GM12878 (cell line): ENCODE measurements at regions not wholly inside any gene's neighbourhood (a gene's known extent, or its start where the extent isn't known, plus 50 kb on each side); places are given as distances from the start of the nearest gene placed in this dataset.

Source experiments
- ATAC-seq: fragments of 200-7000 bp; cut with Tn5 transposase; 3 replicates; pipeline ENCODE4 v1.9.1; 2020; ENCODE audit warnings: mild to moderate bottlenecking, moderate library complexity
- BruUV-seq: library from RNA; stranded (reverse); fragments of 400-500 nt; replicated peaks from 2 replicates; lab custom pipeline; 2021; lab: Mats Ljungman, UMichigan
- CTCF ChIA-PET: fragments of 300-600 bp; sonication (Branson Sonifier 250); formaldehyde crosslinking; extraction: SDS; loops from one replicate; lab custom pipeline; 2021; ENCODE audit warnings: inconsistent platforms; lab: Yijun Ruan, JAX
- POLR2A ChIA-PET: fragments of 350-600 bp; formaldehyde crosslinking; extraction: SDS; loops from one replicate; lab custom pipeline; 2021; ENCODE audit warnings: inconsistent platforms; lab: Charles Lee
- RAD21 ChIA-PET: fragments of 300-600 bp; sonication (Branson Sonifier 250); formaldehyde crosslinking; loops from one replicate; lab custom pipeline; 2023; ENCODE audit warnings: antibody characterized with exemption; ENCODE audit not compliant: unreplicated experiment; lab: Charles Lee
- SMC1A ChIA-PET: fragments of 300-600 bp; sonication (Branson Sonifier 250); formaldehyde crosslinking; loops from one replicate; lab custom pipeline; 2023; ENCODE audit not compliant: unreplicated experiment, uncharacterized antibody; lab: Charles Lee
- DNase-seq: peaks from one replicate; pipeline ENCODE4 v3.0.0-alpha.2; 2011; ENCODE audit warnings: low read depth, low spot score
- FAIRE-seq: peaks from 3 replicates; lab custom pipeline; 2011; peaks lifted over from hg19 to GRCh38; lab: Jason Lieb, UNC
- H2AFZ ChIP-seq: 2 replicates; pipeline ENCODE4 v1.6.0; 2011; ENCODE audit warnings: low read depth, low read length, control low read depth; ENCODE audit not compliant: control insufficient read depth
- H3K27ac ChIP-seq: 2 replicates; pipeline ENCODE4 v1.5.1; 2011; ENCODE audit warnings: control low read depth; ENCODE audit not compliant: control insufficient read depth, insufficient read depth
- H3K27me3 ChIP-seq, 2 experiments: replicated peaks in 1 of 2; 2 replicates each; pipeline versions ENCODE4 v1.6.0 to v1.6.1; 2011; ENCODE audit warnings: low read length in 1 of 2; ENCODE audit not compliant: control insufficient read depth in 2 of 2, insufficient read depth in 2 of 2
- H3K36me3 ChIP-seq, 2 experiments: 2 replicates each; pipeline ENCODE4 v1.5.1; 2011; ENCODE audit warnings: low read length in 1 of 2; ENCODE audit not compliant: control insufficient read depth in 2 of 2, insufficient read depth in 2 of 2
- H3K4me1 ChIP-seq: 2 replicates; pipeline ENCODE4 v1.6.1; 2011; ENCODE audit warnings: mild to moderate bottlenecking, low read length, moderate library complexity, mixed read lengths; ENCODE audit not compliant: control insufficient read depth, insufficient read depth
- H3K4me2 ChIP-seq: 2 replicates; pipeline ENCODE4 v1.6.0; 2011; ENCODE audit warnings: control low read depth; ENCODE audit not compliant: control insufficient read depth, insufficient read depth
- H3K4me3 ChIP-seq: fragments of 200-600 bp; sonication (generic); 2 replicates; pipeline ENCODE4 v1.5.1; 2016
- H3K79me2 ChIP-seq: 2 replicates; pipeline ENCODE4 v1.6.0; 2011; ENCODE audit warnings: low read length; ENCODE audit not compliant: control insufficient read depth, insufficient read depth
- H3K9ac ChIP-seq: 2 replicates; pipeline ENCODE4 v1.8.0; 2011; ENCODE audit warnings: low read length, control low read depth, mixed read lengths; ENCODE audit not compliant: control insufficient read depth, insufficient read depth
- H3K9me3 ChIP-seq: replicated peaks from 3 replicates; pipeline ENCODE4 v1.5.1; 2011; ENCODE audit warnings: mild to moderate bottlenecking, low read length; ENCODE audit not compliant: control insufficient read depth, insufficient read depth
- H4K20me1 ChIP-seq: 2 replicates; pipeline ENCODE4 v1.6.0; 2011; ENCODE audit not compliant: control insufficient read depth, insufficient read depth
- BHLHE40 ChIP-seq, 2 experiments: fragments of 450-650 bp in 1 of 2; IDR thresholded peaks; 2 replicates each; pipeline ENCODE4 v1.6.1; 2011 to 2017; ENCODE audit warnings: low read depth in 2 of 2, borderline replicate concordance in 1 of 2, improper control_type of control experiment in 1 of 2, low read length in 1 of 2, mild to moderate bottlenecking in 1 of 2
- EGR1 ChIP-seq, 2 experiments: IDR thresholded peaks; 1 replicate in 1 of 2; 2 replicates in 1 of 2; pipeline ENCODE4 v1.6.1; 2011 to 2012; ENCODE audit warnings: low read depth in 2 of 2, low read length in 2 of 2, borderline replicate concordance in 1 of 2, mild to moderate bottlenecking in 1 of 2, moderate library complexity in 1 of 2
- GABPA ChIP-seq: IDR thresholded peaks from 2 replicates; pipeline ENCODE4 v1.6.1; 2014; ENCODE audit warnings: antibody characterized with exemption, low read depth, mild to moderate bottlenecking, inconsistent platforms
- JUNB ChIP-seq: IDR thresholded peaks from 2 replicates; pipeline ENCODE4 v1.6.1; 2016; ENCODE audit warnings: antibody characterized with exemption, mild to moderate bottlenecking
- MYB ChIP-seq: fragments of 150-350 bp; IDR thresholded peaks from 2 replicates; pipeline ENCODE4 v1.6.1; 2014; ENCODE audit warnings: mild to moderate bottlenecking, low read depth, low read length, borderline replicate concordance
- PAX5 ChIP-seq: IDR thresholded peaks from 2 replicates; pipeline ENCODE4 v1.6.1; 2011; ENCODE audit warnings: low read depth, low read length, borderline replicate concordance
- RB1 ChIP-seq: fragments of 450-650 bp; formaldehyde crosslinking; IDR thresholded peaks from 2 replicates; pipeline ENCODE4 v1.6.1; 2017; ENCODE audit warnings: mild to moderate bottlenecking, borderline replicate concordance
- RFX5 ChIP-seq: IDR thresholded peaks from 2 replicates; pipeline ENCODE4 v1.6.1; 2011; ENCODE audit warnings: low read depth, low read length, improper control_type of control experiment
- TCF7 ChIP-seq: IDR thresholded peaks from 2 replicates; pipeline ENCODE4 v1.6.1; 2014; ENCODE audit warnings: antibody characterized with exemption, borderline replicate concordance
- USF2 ChIP-seq: IDR thresholded peaks from 2 replicates; pipeline ENCODE4 v1.6.1; 2011; ENCODE audit warnings: low read depth, low read length, improper control_type of control experiment, borderline replicate concordance
- ZNF622 ChIP-seq: fragments of 450-650 bp; IDR thresholded peaks from 2 replicates; pipeline ENCODE4 v1.6.1; 2017; ENCODE audit warnings: mild to moderate bottlenecking, inconsistent platforms
- ZZZ3 ChIP-seq: IDR thresholded peaks from 2 replicates; pipeline ENCODE4 v1.6.1; 2011; ENCODE audit warnings: low read depth; ENCODE audit not compliant: control insufficient read depth, insufficient read length
- WGBS: methylation state at CpG from one replicate; pipeline ENCODE4 v1.1.6; 2016; ENCODE audit warnings: low lambda C conversion rate; ENCODE audit not compliant: insufficient replicate concordance, insufficient coverage; ENCODE audit errors: missing lambda C conversion rate; 5-methylcytosine and 5-hydroxymethylcytosine counted together
- in situ Hi-C: fragments of 300-500 bp; cut with MboI; formaldehyde crosslinking; loops from 9 replicates; pipeline ENCODE4 v1.14.3; 2018; ENCODE audit warnings: mixed read lengths
- intact Hi-C: fragments of 100-400 bp; cut with micrococcal nuclease; formaldehyde crosslinking; loops from one replicate; pipeline ENCODE4 v1.14.2; 2022; ENCODE audit not compliant: unreplicated experiment
- TF ChIP-seq, protein P1 (sequence below): fragments of 450-650 bp; IDR thresholded peaks from 2 replicates; pipeline ENCODE4 v1.6.1; 2017; ENCODE audit warnings: low read depth, mild to moderate bottlenecking, moderate library complexity
- TF ChIP-seq, protein P2 (sequence below): fragments of 150-350 bp; IDR thresholded peaks from 2 replicates; pipeline ENCODE4 v1.6.1; 2014; ENCODE audit warnings: mild to moderate bottlenecking, low read depth, low read length
- TF ChIP-seq, protein P3 (sequence below): IDR thresholded peaks from 2 replicates; pipeline ENCODE4 v1.6.1; 2012; ENCODE audit warnings: low read depth, low read length, improper control_type of control experiment

GRCh38 chr2:138414014-138414413, 87.6 kb upstream of the SPOPL start:
- H3K27me3 ChIP-seq: no peaks in the 10 kb centered on the region
- H2AFZ ChIP-seq: no peak overlapping the region
- no peaks in the 10 kb centered on the region for H3K4me1 ChIP-seq
- H3K9ac ChIP-seq: no peak overlapping the region
- BruUV-seq: no TSS peak
- H3K27ac ChIP-seq: no peak overlapping the region
- TF ChIP-seq USF2 (no peak), ZZZ3 (no peak), BHLHE40 (IDR thresholded peaks at IDR 0.05; ENCODE audit: borderline replicate concordance in 1 of 2, low read depth in 2 of 2, low read length in 1 of 2) (no peak), PAX5 (no peak), ZNF622 (no peak), RB1 (no peak), EGR1 (IDR thresholded peaks at IDR 0.05; ENCODE audit: borderline replicate concordance in 1 of 2, low read depth in 2 of 2, low read length in 2 of 2) (no peak), TCF7 (no peak), MYB (no peak), GABPA (no peak), RFX5 (no peak), JUNB (no peak)
- TF ChIP-seq, protein P1, sequence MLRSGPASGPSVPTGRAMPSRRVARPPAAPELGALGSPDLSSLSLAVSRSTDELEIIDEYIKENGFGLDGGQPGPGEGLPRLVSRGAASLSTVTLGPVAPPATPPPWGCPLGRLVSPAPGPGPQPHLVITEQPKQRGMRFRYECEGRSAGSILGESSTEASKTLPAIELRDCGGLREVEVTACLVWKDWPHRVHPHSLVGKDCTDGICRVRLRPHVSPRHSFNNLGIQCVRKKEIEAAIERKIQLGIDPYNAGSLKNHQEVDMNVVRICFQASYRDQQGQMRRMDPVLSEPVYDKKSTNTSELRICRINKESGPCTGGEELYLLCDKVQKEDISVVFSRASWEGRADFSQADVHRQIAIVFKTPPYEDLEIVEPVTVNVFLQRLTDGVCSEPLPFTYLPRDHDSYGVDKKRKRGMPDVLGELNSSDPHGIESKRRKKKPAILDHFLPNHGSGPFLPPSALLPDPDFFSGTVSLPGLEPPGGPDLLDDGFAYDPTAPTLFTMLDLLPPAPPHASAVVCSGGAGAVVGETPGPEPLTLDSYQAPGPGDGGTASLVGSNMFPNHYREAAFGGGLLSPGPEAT: no peak
- TF ChIP-seq, protein P2, sequence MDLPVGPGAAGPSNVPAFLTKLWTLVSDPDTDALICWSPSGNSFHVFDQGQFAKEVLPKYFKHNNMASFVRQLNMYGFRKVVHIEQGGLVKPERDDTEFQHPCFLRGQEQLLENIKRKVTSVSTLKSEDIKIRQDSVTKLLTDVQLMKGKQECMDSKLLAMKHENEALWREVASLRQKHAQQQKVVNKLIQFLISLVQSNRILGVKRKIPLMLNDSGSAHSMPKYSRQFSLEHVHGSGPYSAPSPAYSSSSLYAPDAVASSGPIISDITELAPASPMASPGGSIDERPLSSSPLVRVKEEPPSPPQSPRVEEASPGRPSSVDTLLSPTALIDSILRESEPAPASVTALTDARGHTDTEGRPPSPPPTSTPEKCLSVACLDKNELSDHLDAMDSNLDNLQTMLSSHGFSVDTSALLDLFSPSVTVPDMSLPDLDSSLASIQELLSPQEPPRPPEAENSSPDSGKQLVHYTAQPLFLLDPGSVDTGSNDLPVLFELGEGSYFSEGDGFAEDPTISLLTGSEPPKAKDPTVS: no peak
- TF ChIP-seq, protein P3, sequence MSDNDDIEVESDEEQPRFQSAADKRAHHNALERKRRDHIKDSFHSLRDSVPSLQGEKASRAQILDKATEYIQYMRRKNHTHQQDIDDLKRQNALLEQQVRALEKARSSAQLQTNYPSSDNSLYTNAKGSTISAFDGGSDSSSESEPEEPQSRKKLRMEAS: no peak
- TF ChIP-seq, all 136 proteins: peak for 0
- FAIRE-seq (no peak), ATAC-seq (no peak), DNase-seq (no peak)
- Histone ChIP-seq H3K79me2 (no peaks in the 10 kb centered on the region), H4K20me1 (no peaks in the 10 kb centered on the region), H3K4me2 (no peak overlapping the region), H3K4me3 (no peak overlapping the region), H3K36me3 (no peaks in the 10 kb centered on the region), H3K9me3 (no peaks in the 10 kb centered on the region; the same call in 1 of the 3 replicates)
- intact Hi-C loops (no loop called here), in situ Hi-C loops (no loop called here)
- CTCF ChIA-PET: no interaction called here
- RAD21 ChIA-PET: no interaction called here
- SMC1A ChIA-PET: no interaction called here
- 100% methylated on average over 1 of the region's 1 CpG for WGBS
- POLR2A ChIA-PET: no interaction called here
